Brain microvascular endothelial cell (primary cell): ENCODE measurements at regions not wholly inside any gene's neighbourhood (a gene's known extent, or its start where the extent isn't known, plus 50 kb on each side); places are given as distances from the start of the nearest gene placed in this dataset.

Source experiments
- DNase-seq: peaks from one replicate; pipeline ENCODE4 v3.0.0-alpha.2; 2020
- H3K27ac ChIP-seq: fragments of 250-450 bp; sonication (Bioruptor Pico); 2 replicates; pipeline ENCODE4 v1.5.1; 2020; ENCODE audit warnings: mild to moderate bottlenecking, moderate library complexity
- H3K27me3 ChIP-seq: fragments of 250-450 bp; sonication (Bioruptor Pico); replicated peaks from 2 replicates; pipeline ENCODE4 v1.5.1; 2020; ENCODE audit warnings: mild to moderate bottlenecking
- H3K36me3 ChIP-seq: fragments of 250-450 bp; sonication (Bioruptor Pico); replicated peaks from 2 replicates; pipeline ENCODE4 v1.5.1; 2020; ENCODE audit warnings: mild to moderate bottlenecking
- H3K4me3 ChIP-seq: 2 replicates; pipeline ENCODE4 v1.5.1; 2011; ENCODE audit warnings: low read depth, mild to moderate bottlenecking, control low read depth, low read length, moderate library complexity
- in situ Hi-C: cut with HindIII; loops from 2 replicates; pipeline ENCODE4 v1.10.0; 2017; ENCODE audit warnings: low sequenced_read_pairs, low pct_ligation_motif_present
- TF ChIP-seq, protein P1 (sequence below): IDR thresholded peaks from 2 replicates; pipeline ENCODE4 v1.5.1; 2011; ENCODE audit warnings: low read depth, mild to moderate bottlenecking, moderate library complexity, low read length, control low read depth, inconsistent platforms; ENCODE audit errors: missing control alignments

- Histone ChIP-seq H3K27ac (no peak overlapping the region), H3K27me3 (no peaks in the 10 kb centered on the region), H3K36me3 (no peaks in the 10 kb centered on the region), H3K4me3 (no peak overlapping the region)
- TF ChIP-seq, protein P1, sequence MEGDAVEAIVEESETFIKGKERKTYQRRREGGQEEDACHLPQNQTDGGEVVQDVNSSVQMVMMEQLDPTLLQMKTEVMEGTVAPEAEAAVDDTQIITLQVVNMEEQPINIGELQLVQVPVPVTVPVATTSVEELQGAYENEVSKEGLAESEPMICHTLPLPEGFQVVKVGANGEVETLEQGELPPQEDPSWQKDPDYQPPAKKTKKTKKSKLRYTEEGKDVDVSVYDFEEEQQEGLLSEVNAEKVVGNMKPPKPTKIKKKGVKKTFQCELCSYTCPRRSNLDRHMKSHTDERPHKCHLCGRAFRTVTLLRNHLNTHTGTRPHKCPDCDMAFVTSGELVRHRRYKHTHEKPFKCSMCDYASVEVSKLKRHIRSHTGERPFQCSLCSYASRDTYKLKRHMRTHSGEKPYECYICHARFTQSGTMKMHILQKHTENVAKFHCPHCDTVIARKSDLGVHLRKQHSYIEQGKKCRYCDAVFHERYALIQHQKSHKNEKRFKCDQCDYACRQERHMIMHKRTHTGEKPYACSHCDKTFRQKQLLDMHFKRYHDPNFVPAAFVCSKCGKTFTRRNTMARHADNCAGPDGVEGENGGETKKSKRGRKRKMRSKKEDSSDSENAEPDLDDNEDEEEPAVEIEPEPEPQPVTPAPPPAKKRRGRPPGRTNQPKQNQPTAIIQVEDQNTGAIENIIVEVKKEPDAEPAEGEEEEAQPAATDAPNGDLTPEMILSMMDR = no peak
- in situ Hi-C loops = no loop called here
- no peak for DNase-seq
These were observed 78.4 kb upstream of the SERTAD2 start for GRCh38 chr2:64732146-64732545.

DNA sequence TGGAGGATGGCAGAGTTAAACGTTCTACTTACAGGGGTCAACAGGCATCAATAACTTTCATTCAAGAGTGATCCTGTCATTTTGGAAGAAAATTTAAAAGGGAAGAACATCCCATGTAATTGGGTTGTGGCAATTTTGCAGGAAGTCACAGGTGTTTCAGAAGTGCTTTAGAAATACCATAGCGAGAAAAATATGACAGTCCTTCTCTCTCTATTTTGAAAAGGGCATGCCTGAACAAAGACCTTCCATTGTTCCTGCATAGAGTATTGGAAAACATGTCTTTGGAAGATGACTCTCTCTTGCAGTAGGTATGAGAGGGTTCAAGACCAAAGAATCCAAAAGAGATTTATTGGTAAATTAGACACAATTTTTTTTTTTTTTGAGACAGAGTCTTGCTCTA, 81.8 kb upstream of the SERTAD2 start:
- no peak for DNase-seq
- H3K27ac ChIP-seq = no peak overlapping the region
- no peak overlapping the region for H3K4me3 ChIP-seq
- TF ChIP-seq, protein P1 = no peak
- H3K27me3 ChIP-seq = no peaks in the 10 kb centered on the region
- in situ Hi-C loops = no loop called here
- no peaks in the 10 kb centered on the region for H3K36me3 ChIP-seq

GRCh38 chr2:64737547-64737946, 83.8 kb upstream of the SERTAD2 start:
- Histone ChIP-seq H3K36me3 (no peaks in the 10 kb centered on the region), H3K27ac (no peak overlapping the region), H3K4me3 (no peak overlapping the region), H3K27me3 (no peaks in the 10 kb centered on the region)
- TF ChIP-seq, protein P1 = no peak
- DNase-seq = peak; percentile 4
- in situ Hi-C loops = no loop called here

GRCh38 chr2:64738026-64738425, 84.3 kb upstream of the SERTAD2 start:
- TF ChIP-seq, protein P1 = no peak
- H3K27ac ChIP-seq = no peak overlapping the region
- no peak overlapping the region for H3K4me3 ChIP-seq
- in situ Hi-C loops = no loop called here
- H3K36me3 ChIP-seq = no peaks in the 10 kb centered on the region
- no peak for DNase-seq
- H3K27me3 ChIP-seq = no peaks in the 10 kb centered on the region

DNA sequence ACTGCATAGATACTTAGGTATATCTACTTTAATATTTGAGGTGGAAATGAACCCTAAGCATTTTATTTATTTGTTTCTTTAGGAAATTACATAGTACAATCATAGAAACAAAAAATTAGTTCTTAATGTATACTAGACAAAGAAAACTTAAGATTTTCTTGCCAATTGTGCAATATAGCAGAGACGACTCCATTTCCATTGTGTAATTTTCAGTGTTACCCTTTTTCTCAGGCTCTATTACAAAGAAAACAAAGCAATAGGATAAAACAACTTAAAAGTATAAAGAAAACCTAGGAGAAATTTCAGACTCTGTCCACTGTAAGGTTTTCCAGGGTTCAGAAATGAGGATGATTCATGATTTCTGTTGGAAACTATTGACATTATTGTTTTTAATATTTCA, 89.0 kb upstream of the SERTAD2 start:
- no peak overlapping the region for H3K4me3 ChIP-seq
- H3K36me3 ChIP-seq = no peaks in the 10 kb centered on the region
- DNase-seq = no peak
- H3K27ac ChIP-seq = no peak overlapping the region
- TF ChIP-seq, protein P1 = no peak
- in situ Hi-C loops = no loop called here
- H3K27me3 ChIP-seq = no peaks in the 10 kb centered on the region

DNA sequence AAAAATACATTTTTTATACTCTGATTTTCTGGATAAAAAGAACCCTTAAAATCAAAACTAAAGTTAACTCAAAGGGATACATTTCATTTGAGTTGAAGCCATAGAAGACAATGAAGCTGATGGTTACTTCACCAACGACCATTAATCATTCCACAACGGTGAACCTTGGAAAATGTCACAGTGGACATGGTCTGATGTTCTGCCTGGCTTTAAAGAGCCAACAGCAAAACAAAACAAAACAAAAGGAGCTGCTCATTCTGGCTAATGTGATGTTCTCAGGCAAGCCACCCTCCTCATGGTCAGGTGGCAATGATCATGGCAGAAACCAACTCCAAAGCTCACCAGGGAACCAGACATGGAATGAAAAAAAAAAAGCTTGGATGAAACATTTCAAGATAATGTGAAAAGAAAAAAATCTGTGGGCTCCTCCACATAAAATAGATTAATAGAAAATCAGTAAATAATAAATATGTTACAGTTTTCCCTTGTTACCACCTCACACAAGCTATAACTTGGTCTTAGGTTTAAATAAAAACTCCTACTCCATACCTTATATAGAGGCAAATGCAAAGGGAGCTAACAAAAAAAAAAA, 90.1 kb upstream of the SERTAD2 start:
- TF ChIP-seq, protein P1 = no peak
- H3K27ac ChIP-seq = no peak overlapping the region
- H3K36me3 ChIP-seq = no peaks in the 10 kb centered on the region
- H3K4me3 ChIP-seq = no peak overlapping the region
- H3K27me3 ChIP-seq = no peaks in the 10 kb centered on the region
- in situ Hi-C loops = no loop called here
- no peak for DNase-seq
